GM23248 (cell line): ENCODE measurements at regions not wholly inside any gene's neighbourhood (a gene's known extent, or its start where the extent isn't known, plus 50 kb on each side); places are given as distances from the start of the nearest gene placed in this dataset.

Experiments
- DNase-seq: peaks from one replicate; pipeline ENCODE4 v3.0.0-alpha.2; 2015
- H2AFZ ChIP-seq: fragments of 200-600 bp; sonication (generic); 2 replicates; pipeline ENCODE4 v1.6.1; 2016; ENCODE audit warnings: antibody characterized with exemption
- H3F3A ChIP-seq: fragments of 200-600 bp; sonication (generic); 2 replicates; pipeline ENCODE4 v1.6.1; 2016; ENCODE audit warnings: mild to moderate bottlenecking, antibody characterized with exemption, mixed run types; ENCODE audit not compliant: insufficient read depth
- H3K27ac ChIP-seq: fragments of 200-600 bp; sonication (generic); 2 replicates; pipeline ENCODE4 v1.5.1; 2016; ENCODE audit warnings: mild to moderate bottlenecking
- H3K27me3 ChIP-seq: fragments of 200-600 bp; sonication (generic); replicated peaks from 2 replicates; pipeline ENCODE4 v1.6.1; 2016; ENCODE audit warnings: mild to moderate bottlenecking; ENCODE audit not compliant: insufficient read depth
- H3K36me3 ChIP-seq: fragments of 200-600 bp; sonication (generic); 2 replicates; pipeline ENCODE4 v1.6.1; 2016; ENCODE audit warnings: low read depth, mild to moderate bottlenecking
- H3K4me1 ChIP-seq: fragments of 200-600 bp; sonication (generic); 2 replicates; pipeline ENCODE4 v1.6.1; 2016; ENCODE audit warnings: mild to moderate bottlenecking; ENCODE audit not compliant: insufficient read depth
- H3K4me2 ChIP-seq: fragments of 200-600 bp; sonication (generic); one replicate; pipeline ENCODE4 v1.6.1; 2016; ENCODE audit warnings: mild to moderate bottlenecking; ENCODE audit not compliant: unreplicated experiment
- H3K4me3 ChIP-seq: fragments of 200-600 bp; sonication (generic); 2 replicates; pipeline ENCODE4 v1.5.1; 2016; ENCODE audit warnings: mild to moderate bottlenecking
- H3K79me2 ChIP-seq: fragments of 200-600 bp; sonication (generic); 2 replicates; pipeline ENCODE4 v1.6.1; 2016; ENCODE audit warnings: mild to moderate bottlenecking; ENCODE audit not compliant: insufficient read depth
- H3K9ac ChIP-seq: fragments of 200-600 bp; sonication (generic); 2 replicates; pipeline ENCODE4 v1.6.1; 2016; ENCODE audit warnings: mild to moderate bottlenecking
- H3K9me2 ChIP-seq: fragments of 200-600 bp; sonication (generic); 2 replicates; pipeline ENCODE4 v1.6.1; 2016; ENCODE audit warnings: mixed run types, mild to moderate bottlenecking, moderate library complexity; ENCODE audit not compliant: insufficient read depth
- H3K9me3 ChIP-seq: fragments of 200-600 bp; sonication (generic); one replicate; pipeline ENCODE4 v1.6.1; 2017; ENCODE audit warnings: low read depth
- H4K20me1 ChIP-seq: fragments of 200-600 bp; sonication (generic); 2 replicates; pipeline ENCODE4 v1.6.0; 2016; ENCODE audit not compliant: insufficient read depth
- EZH2 ChIP-seq: fragments of 200-600 bp; sonication (generic); IDR thresholded peaks from 2 replicates; pipeline ENCODE4 v1.6.1; 2018; ENCODE audit warnings: antibody characterized with exemption, mild to moderate bottlenecking; ENCODE audit not compliant: insufficient read depth, poor library complexity, severe bottlenecking
- EZH2phosphoT487 ChIP-seq: fragments of 200-600 bp; sonication (generic); IDR thresholded peaks from 2 replicates; pipeline ENCODE4 v1.6.1; 2018; ENCODE audit warnings: antibody characterized with exemption, moderate library complexity, mild to moderate bottlenecking, low read depth; ENCODE audit not compliant: insufficient read depth
- WGBS, 2 experiments: methylation state at CpG; one replicate each; pipeline ENCODE4 v1.1.6; 2015 to 2017; ENCODE audit warnings: low lambda C conversion rate in 2 of 2, low coverage in 1 of 2; ENCODE audit errors: missing lambda C conversion rate in 2 of 2; 5-methylcytosine and 5-hydroxymethylcytosine counted together
- in situ Hi-C: fragments of 300-500 bp; cut with MboI; formaldehyde crosslinking; loops from 2 replicates; pipeline ENCODE4 v1.15.0; 2020

- TF ChIP-seq EZH2 (no peak), EZH2phosphoT487 (no peak)
- Histone ChIP-seq H3K27me3 (no peaks in the 10 kb centered on the region), H3K79me2 (no peaks in the 10 kb centered on the region), H3K4me1 (no peaks in the 10 kb centered on the region), H4K20me1 (no peaks in the 10 kb centered on the region), H3K4me3 (no peak overlapping the region), H3K9me3 (no peaks in the 10 kb centered on the region), H3K36me3 (no peaks in the 10 kb centered on the region), H3F3A (no peaks in the 10 kb centered on the region), H3K9me2 (no peaks in the 10 kb centered on the region), H3K27ac (no peak overlapping the region), H3K4me2 (no peak overlapping the region), H2AFZ (no peak overlapping the region), H3K9ac (no peak overlapping the region)
- in situ Hi-C loops = no loop called here
- WGBS, 2 experiments = 37 to 38% methylated on average over 9 of the region's 9 CpGs
- no peak for DNase-seq
Measured at GRCh38 chr7:10085231-10085630, 888.4 kb upstream of the PHF14 start.

DNA sequence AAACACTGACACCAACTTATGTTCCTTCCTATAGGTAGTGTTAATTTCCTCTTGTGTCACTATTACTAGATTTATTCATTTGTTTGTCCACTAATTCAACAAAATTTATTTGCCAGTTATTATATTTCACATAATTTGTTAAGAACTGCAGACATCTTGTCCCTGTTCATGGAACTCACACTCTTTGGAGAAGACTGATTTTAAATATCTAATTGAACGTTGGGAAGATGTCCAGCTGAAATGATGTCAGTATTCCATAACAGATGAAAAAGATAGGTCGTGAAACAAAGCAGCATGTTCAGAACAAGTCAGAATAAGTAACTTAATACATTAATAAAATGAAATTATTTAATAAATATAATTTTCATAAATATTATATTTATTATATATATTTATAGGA, 873.1 kb upstream of the PHF14 start:
- no peaks in the 10 kb centered on the region for H3F3A ChIP-seq
- no peaks in the 10 kb centered on the region for H3K79me2 ChIP-seq
- no peaks in the 10 kb centered on the region for H3K36me3 ChIP-seq
- H2AFZ ChIP-seq = no peak overlapping the region
- H3K4me1 ChIP-seq = no peaks in the 10 kb centered on the region
- H3K9me3 ChIP-seq = no peaks in the 10 kb centered on the region
- in situ Hi-C loops = no loop called here
- H4K20me1 ChIP-seq = no peaks in the 10 kb centered on the region
- H3K4me2 ChIP-seq = no peak overlapping the region
- no peak overlapping the region for H3K4me3 ChIP-seq
- no peak overlapping the region for H3K27ac ChIP-seq
- H3K9me2 ChIP-seq = no peaks in the 10 kb centered on the region
- H3K27me3 ChIP-seq = no peaks in the 10 kb centered on the region
- H3K9ac ChIP-seq = no peak overlapping the region
- WGBS, 2 experiments = 3 to 7% methylated on average over 2 of the region's 2 CpGs
- TF ChIP-seq EZH2 = no peak
- no peak for TF ChIP-seq EZH2phosphoT487
- DNase-seq = no peak

DNA sequence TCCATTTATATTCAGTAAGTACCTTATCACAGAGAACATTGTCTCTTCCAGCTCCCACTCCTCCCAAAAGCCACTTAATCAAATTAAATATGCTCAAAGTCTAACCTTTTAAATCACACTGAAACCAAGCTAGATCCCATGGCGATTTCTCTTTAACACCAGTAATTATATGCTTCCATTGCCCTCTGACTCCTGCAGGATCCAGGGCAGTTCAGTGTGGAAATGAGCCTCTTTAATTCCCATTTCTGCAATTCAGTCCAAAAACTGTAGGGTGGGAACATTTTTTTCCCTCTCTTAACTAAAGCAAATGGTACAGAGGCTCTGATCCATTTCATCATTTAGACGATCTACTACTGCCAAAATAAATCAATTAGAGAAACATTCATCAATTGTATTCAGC, 872.3 kb upstream of the PHF14 start:
- TF ChIP-seq EZH2 = no peak
- no peak for DNase-seq
- Histone ChIP-seq H3K9me3 (no peaks in the 10 kb centered on the region), H3K79me2 (no peaks in the 10 kb centered on the region), H3K4me1 (no peaks in the 10 kb centered on the region), H3K27ac (no peak overlapping the region), H3K27me3 (no peaks in the 10 kb centered on the region), H2AFZ (no peak overlapping the region), H4K20me1 (no peaks in the 10 kb centered on the region), H3K9ac (no peak overlapping the region), H3K9me2 (no peaks in the 10 kb centered on the region), H3K4me3 (no peak overlapping the region), H3K36me3 (no peaks in the 10 kb centered on the region), H3K4me2 (no peak overlapping the region), H3F3A (no peaks in the 10 kb centered on the region)
- in situ Hi-C loops = no loop called here
- WGBS, 2 experiments = 2 to 4% methylated on average over 2 of the region's 2 CpGs

DNA sequence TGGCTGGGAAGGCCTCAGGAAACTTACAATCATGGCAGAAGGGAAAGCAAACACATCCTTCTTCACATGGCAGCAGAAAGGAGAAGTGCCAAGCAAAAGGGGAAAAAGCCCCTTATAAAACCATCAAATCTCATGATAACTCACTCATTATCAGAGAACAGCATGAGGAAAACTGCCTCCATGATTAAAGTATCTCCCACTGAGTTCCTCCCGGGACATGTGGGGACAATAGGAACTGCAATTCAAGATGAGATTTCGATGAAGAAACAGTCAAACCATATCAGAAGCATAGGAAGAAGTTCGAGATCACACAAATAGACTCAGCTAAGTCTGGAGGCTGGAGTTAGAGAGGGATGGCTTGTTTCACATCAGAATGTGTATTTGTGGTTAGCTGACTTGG, 869.4 kb upstream of the PHF14 start:
- H3K27me3 ChIP-seq = no peaks in the 10 kb centered on the region
- H3F3A ChIP-seq = no peaks in the 10 kb centered on the region
- no peaks in the 10 kb centered on the region for H3K36me3 ChIP-seq
- no peak overlapping the region for H3K4me2 ChIP-seq
- H3K79me2 ChIP-seq = no peaks in the 10 kb centered on the region
- DNase-seq = no peak
- H3K27ac ChIP-seq = no peak overlapping the region
- H3K9me3 ChIP-seq = no peaks in the 10 kb centered on the region
- no peaks in the 10 kb centered on the region for H3K9me2 ChIP-seq
- TF ChIP-seq EZH2 (no peak), EZH2phosphoT487 (no peak)
- no peaks in the 10 kb centered on the region for H3K4me1 ChIP-seq
- WGBS, 2 experiments = 5 to 12% methylated on average over 3 of the region's 3 CpGs
- in situ Hi-C loops = no loop called here
- no peak overlapping the region for H2AFZ ChIP-seq
- H3K9ac ChIP-seq = no peak overlapping the region
- no peak overlapping the region for H3K4me3 ChIP-seq
- no peaks in the 10 kb centered on the region for H4K20me1 ChIP-seq

DNA sequence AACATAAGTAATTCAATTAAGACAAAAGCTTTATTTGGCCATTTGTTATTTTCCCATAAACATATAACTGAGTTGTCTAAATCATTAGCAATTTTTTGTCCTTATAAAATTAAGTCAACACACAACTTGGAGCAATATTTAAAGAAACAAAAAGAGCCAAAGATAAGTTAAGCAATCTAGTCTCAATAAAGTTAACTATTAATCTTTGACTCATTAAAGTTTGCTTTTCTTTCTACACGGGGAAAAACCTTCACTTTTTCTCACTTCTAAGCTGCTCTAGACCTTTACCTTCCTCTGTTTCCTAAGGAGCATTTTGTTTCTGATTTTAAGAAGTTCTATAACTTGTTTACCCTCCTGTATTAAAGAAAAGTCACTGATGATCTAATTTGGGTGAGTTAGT, 867.1 kb upstream of the PHF14 start:
- H3K9me3 ChIP-seq = no peaks in the 10 kb centered on the region
- H3K4me2 ChIP-seq = no peak overlapping the region
- H3K27me3 ChIP-seq = no peaks in the 10 kb centered on the region
- no peaks in the 10 kb centered on the region for H3K36me3 ChIP-seq
- no peak overlapping the region for H2AFZ ChIP-seq
- H3K9me2 ChIP-seq = no peaks in the 10 kb centered on the region
- WGBS, 2 experiments = 7 to 9% methylated on average over 1 of the region's 1 CpG
- no peak overlapping the region for H3K9ac ChIP-seq
- H4K20me1 ChIP-seq = no peaks in the 10 kb centered on the region
- TF ChIP-seq EZH2phosphoT487 = no peak
- TF ChIP-seq EZH2 = no peak
- H3K27ac ChIP-seq = no peak overlapping the region
- H3K79me2 ChIP-seq = no peaks in the 10 kb centered on the region
- H3K4me3 ChIP-seq = no peak overlapping the region
- no peaks in the 10 kb centered on the region for H3K4me1 ChIP-seq
- no peaks in the 10 kb centered on the region for H3F3A ChIP-seq
- DNase-seq = no peak
- in situ Hi-C loops = no loop called here
